Mesendoderm (in vitro differentiated cells): ENCODE measurements at regions not wholly inside any gene's neighbourhood (a gene's known extent, or its start where the extent isn't known, plus 50 kb on each side); places are given as distances from the start of the nearest gene placed in this dataset.
A peak's percentile ranks its signal among the peaks of the same experiment; 100 is the strongest.

Experiments
- DNase-seq: peaks from one replicate; pipeline ENCODE4 v3.0.0; 2013
- H2AK5ac ChIP-seq: 2 replicates; pipeline ENCODE4 v1.6.1; 2013; ENCODE audit warnings: low read length, inconsistent platforms
- H2BK120ac ChIP-seq: 2 replicates; pipeline ENCODE4 v1.6.1; 2013; ENCODE audit warnings: low read depth, mild to moderate bottlenecking, low read length, moderate library complexity, mixed read lengths
- H2BK15ac ChIP-seq: replicated peaks from 2 replicates; pipeline ENCODE4 v1.6.1; 2013; ENCODE audit warnings: low read depth, mild to moderate bottlenecking, moderate library complexity
- H2BK5ac ChIP-seq: 2 replicates; pipeline ENCODE4 v1.6.1; 2013; ENCODE audit warnings: low read length, inconsistent platforms
- H3K18ac ChIP-seq: 2 replicates; pipeline ENCODE4 v1.6.1; 2013; ENCODE audit warnings: mild to moderate bottlenecking, low read length, mixed read lengths
- H3K23ac ChIP-seq: one replicate; pipeline ENCODE4 v1.6.1; 2013; ENCODE audit warnings: low read length
- H3K27ac ChIP-seq: 2 replicates; pipeline ENCODE4 v1.5.1; 2013; ENCODE audit warnings: low read depth, mild to moderate bottlenecking, inconsistent platforms, low read length, moderate library complexity
- H3K27me3 ChIP-seq: 2 replicates; pipeline ENCODE4 v1.6.1; 2013; ENCODE audit warnings: low read length, control low read depth, mild to moderate bottlenecking, inconsistent platforms; ENCODE audit not compliant: insufficient read depth, poor library complexity
- H3K36me3 ChIP-seq: 2 replicates; pipeline ENCODE4 v1.6.1; 2013; ENCODE audit warnings: low read length, inconsistent platforms; ENCODE audit not compliant: control insufficient read depth, insufficient read depth
- H3K4ac ChIP-seq: one replicate; pipeline ENCODE4 v1.6.1; 2013; ENCODE audit warnings: low read depth, mild to moderate bottlenecking, low read length, moderate library complexity
- H3K4me1 ChIP-seq: 2 replicates; pipeline ENCODE4 v1.6.1; 2013; ENCODE audit warnings: low read depth, low read length, inconsistent platforms; ENCODE audit not compliant: control insufficient read depth
- H3K4me2 ChIP-seq: 2 replicates; pipeline ENCODE4 v1.6.1; 2013; ENCODE audit warnings: low read length
- H3K4me3 ChIP-seq: 2 replicates; pipeline ENCODE4 v1.5.1; 2013; ENCODE audit warnings: mild to moderate bottlenecking, low read length
- H3K56ac ChIP-seq: one replicate; pipeline ENCODE4 v1.6.1; 2013; ENCODE audit warnings: low read length
- H3K79me1 ChIP-seq: 2 replicates; pipeline ENCODE4 v1.6.1; 2013; ENCODE audit warnings: low read length, inconsistent platforms
- H3K79me2 ChIP-seq: 2 replicates; pipeline ENCODE4 v1.6.1; 2013; ENCODE audit warnings: mild to moderate bottlenecking, low read length; ENCODE audit not compliant: control insufficient read depth, insufficient read depth
- H3K9ac ChIP-seq: 2 replicates; pipeline ENCODE4 v1.6.1; 2013; ENCODE audit warnings: low read length, inconsistent platforms
- H4K5ac ChIP-seq: one replicate; pipeline ENCODE4 v1.6.1; 2013; ENCODE audit warnings: low read length
- H4K8ac ChIP-seq: one replicate; pipeline ENCODE4 v1.6.1; 2013; ENCODE audit warnings: low read depth, mild to moderate bottlenecking, control low read depth, low read length, moderate library complexity
- WGBS: extraction: QIAGEN DNeasy Blood & Tissue Kit; methylation state at CpG from one replicate; pipeline ENCODE4 v1.1.7; 2013; ENCODE audit warnings: low lambda C conversion rate, missing lambda C conversion rate; ENCODE audit not compliant: insufficient coverage; ENCODE audit errors: extremely low coverage; 5-methylcytosine and 5-hydroxymethylcytosine counted together

DNA sequence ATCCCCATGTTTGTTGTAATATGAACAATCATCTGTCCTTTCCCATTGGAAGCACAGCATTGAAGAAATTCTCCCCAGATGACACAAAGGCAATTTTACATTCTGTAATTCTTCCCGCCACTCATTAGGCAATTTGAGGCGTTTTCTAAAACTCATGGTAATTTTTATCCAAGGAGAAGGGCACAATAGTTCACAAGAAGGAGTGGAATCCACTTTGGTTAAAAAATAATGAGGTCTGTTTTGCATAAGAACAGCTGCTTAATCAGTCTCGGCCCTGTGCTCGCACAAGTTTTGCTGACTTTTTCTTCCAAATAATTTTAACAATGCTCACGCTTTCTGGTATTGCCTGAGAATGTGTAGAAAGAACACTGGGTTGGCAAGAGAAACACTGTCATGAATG, 94.0 kb downstream of the CAVIN4 start:
- no CpG with 5 or more reads among the region's 5 CpGs for WGBS
- Histone ChIP-seq H3K27me3 (no peaks in the 10 kb centered on the region), H3K4me1 (peaks cover 9% of the 10 kb centered on the region), H3K23ac (no peak overlapping the region), H2BK5ac (no peak overlapping the region), H3K4me2 (no peak overlapping the region), H2BK15ac (no peak overlapping the region), H4K5ac (no peak overlapping the region), H3K4me3 (no peak overlapping the region), H3K56ac (no peak overlapping the region), H3K18ac (no peak overlapping the region), H4K8ac (no peak overlapping the region), H3K4ac (no peak overlapping the region), H3K27ac (peak overlapping the region; percentile 51), H3K9ac (no peak overlapping the region), H3K79me2 (no peaks in the 10 kb centered on the region), H2BK120ac (no peak overlapping the region), H3K36me3 (no peaks in the 10 kb centered on the region), H2AK5ac (no peak overlapping the region), H3K79me1 (no peaks in the 10 kb centered on the region)
- DNase-seq = no peak

DNA sequence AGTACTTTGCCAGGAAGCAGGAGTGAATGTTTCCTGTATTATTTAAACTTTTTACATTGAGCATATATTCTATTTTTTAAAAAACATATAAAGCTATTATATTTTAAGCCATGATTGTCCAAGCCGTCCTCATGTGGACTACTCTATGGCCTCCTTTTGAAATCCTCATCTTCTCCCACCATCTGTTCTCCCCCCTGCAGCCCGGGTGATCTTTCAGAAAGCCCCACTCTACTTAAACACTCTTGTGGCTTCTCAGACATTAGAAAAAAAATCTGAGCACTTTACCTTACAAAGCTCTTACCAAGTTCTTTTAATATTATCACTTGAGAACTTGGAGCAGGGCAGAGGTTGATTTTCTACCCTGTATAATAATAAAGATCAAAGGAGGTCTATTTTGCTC, 95.4 kb downstream of the CAVIN4 start:
- Histone ChIP-seq H3K79me2 (no peaks in the 10 kb centered on the region), H2BK120ac (no peak overlapping the region), H4K5ac (no peak overlapping the region), H3K4me2 (no peak overlapping the region), H3K27me3 (no peaks in the 10 kb centered on the region), H2BK5ac (no peak overlapping the region), H4K8ac (no peak overlapping the region), H3K18ac (peak overlapping the region; percentile 20), H2BK15ac (no peak overlapping the region), H3K4ac (no peak overlapping the region), H3K36me3 (no peaks in the 10 kb centered on the region), H2AK5ac (no peak overlapping the region), H3K4me3 (no peak overlapping the region), H3K27ac (no peak overlapping the region), H3K56ac (no peak overlapping the region), H3K79me1 (no peaks in the 10 kb centered on the region), H3K9ac (no peak overlapping the region), H3K23ac (no peak overlapping the region), H3K4me1 (peaks cover 9% of the 10 kb centered on the region)
- no peak for DNase-seq
- WGBS = no CpG with 5 or more reads among the region's 2 CpGs

DNA sequence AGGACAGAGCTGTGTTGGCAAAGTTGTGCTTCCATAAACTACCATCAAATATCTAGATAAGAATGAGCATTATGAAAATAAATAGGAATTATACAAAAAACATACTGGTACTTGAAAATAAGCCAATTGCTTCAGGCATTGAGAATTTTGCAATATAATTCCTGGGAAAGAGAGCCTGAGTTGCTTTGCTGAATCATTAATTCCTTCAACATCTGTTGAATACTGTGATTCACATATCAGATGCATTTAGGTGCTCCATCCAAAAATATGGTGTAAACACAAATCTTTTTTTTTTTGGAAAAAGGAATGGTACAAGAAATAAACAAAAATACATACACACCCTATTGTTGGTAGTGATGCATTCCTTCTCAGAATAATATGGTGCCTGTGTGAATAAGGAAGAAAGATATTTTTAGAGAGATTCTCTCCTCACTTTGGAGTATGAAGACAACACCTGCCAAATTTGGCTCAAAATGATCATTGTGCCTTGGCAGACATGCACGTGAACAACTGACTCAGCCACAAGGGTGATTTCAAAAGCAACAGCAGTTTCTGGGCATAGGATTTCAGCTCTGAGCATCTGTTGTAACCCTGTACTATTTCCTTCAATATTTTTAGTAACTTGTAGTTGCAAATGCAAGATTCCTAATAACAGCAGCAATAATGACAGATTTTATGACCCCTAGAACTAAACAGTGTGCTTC, 96.7 kb downstream of the CAVIN4 start:
- Histone ChIP-seq H4K5ac (no peak overlapping the region), H3K9ac (no peak overlapping the region), H3K18ac (no peak overlapping the region), H2AK5ac (no peak overlapping the region), H3K79me2 (no peaks in the 10 kb centered on the region), H3K4me2 (no peak overlapping the region), H3K4ac (no peak overlapping the region), H2BK5ac (no peak overlapping the region), H3K23ac (no peak overlapping the region), H3K36me3 (no peaks in the 10 kb centered on the region), H3K4me3 (no peak overlapping the region), H4K8ac (no peak overlapping the region), H3K4me1 (peaks cover 9% of the 10 kb centered on the region), H2BK120ac (no peak overlapping the region), H3K27me3 (no peaks in the 10 kb centered on the region), H3K27ac (no peak overlapping the region), H3K79me1 (no peaks in the 10 kb centered on the region), H3K56ac (no peak overlapping the region), H2BK15ac (no peak overlapping the region)
- DNase-seq = no peak
- WGBS = no CpG with 5 or more reads among the region's 1 CpG

DNA sequence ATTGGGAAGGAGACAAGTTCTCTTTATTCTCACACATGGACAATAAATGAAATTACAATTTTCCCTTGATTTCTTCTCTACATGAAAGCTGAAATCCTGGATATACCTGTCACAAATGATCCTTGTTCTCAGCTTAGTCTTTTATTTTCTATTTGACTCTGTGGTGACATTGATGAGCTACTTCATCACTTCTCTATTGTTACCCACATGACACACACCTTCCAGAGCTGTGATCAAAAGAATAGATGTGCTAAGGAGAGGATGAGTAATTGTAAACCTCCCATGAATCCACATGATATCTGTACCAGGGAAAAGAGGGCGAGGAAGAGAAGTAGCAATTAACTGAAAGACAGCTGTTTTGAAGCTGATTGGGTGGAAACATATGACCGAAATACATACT, 102.0 kb downstream of the CAVIN4 start:
- Histone ChIP-seq H4K5ac (no peak overlapping the region), H3K4me1 (no peaks in the 10 kb centered on the region), H3K23ac (no peak overlapping the region), H3K4me3 (no peak overlapping the region), H3K79me1 (no peaks in the 10 kb centered on the region), H3K36me3 (no peaks in the 10 kb centered on the region), H2BK5ac (no peak overlapping the region), H3K4me2 (no peak overlapping the region), H2BK120ac (no peak overlapping the region), H3K79me2 (no peaks in the 10 kb centered on the region), H3K18ac (no peak overlapping the region), H3K9ac (no peak overlapping the region), H4K8ac (no peak overlapping the region), H3K56ac (no peak overlapping the region), H3K4ac (no peak overlapping the region), H3K27me3 (no peaks in the 10 kb centered on the region), H2AK5ac (no peak overlapping the region), H2BK15ac (no peak overlapping the region), H3K27ac (no peak overlapping the region)
- DNase-seq = no peak
- WGBS = no CpG with 5 or more reads among the region's 2 CpGs

DNA sequence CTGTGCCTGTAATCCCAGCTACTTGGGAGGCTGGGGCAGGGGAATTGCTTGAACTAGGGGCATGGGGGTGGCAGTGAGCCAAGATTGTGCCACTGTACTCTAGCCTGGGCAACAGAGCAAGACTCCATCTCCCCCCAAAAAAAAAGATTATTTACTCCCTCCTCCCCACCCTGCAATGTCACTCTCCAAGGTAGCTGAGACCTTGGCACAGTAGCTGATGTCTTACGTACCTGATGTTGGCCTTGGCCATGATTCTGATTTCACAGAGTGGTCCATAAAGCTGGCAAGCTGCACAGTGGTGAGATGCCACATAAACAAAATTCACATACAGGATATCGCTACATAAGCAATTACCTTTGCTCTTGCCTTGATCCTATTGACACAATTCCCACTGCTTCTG, 108.5 kb downstream of the CAVIN4 start:
- H3K4me2 ChIP-seq = no peak overlapping the region
- no peak overlapping the region for H2BK5ac ChIP-seq
- no peak overlapping the region for H3K9ac ChIP-seq
- no peak overlapping the region for H3K56ac ChIP-seq
- H3K79me1 ChIP-seq = no peaks in the 10 kb centered on the region
- no peaks in the 10 kb centered on the region for H3K36me3 ChIP-seq
- H3K79me2 ChIP-seq = no peaks in the 10 kb centered on the region
- H4K8ac ChIP-seq = no peak overlapping the region
- no peak overlapping the region for H3K4me3 ChIP-seq
- H2BK120ac ChIP-seq = no peak overlapping the region
- no peak overlapping the region for H3K4ac ChIP-seq
- no peak overlapping the region for H3K23ac ChIP-seq
- DNase-seq = no peak
- no peak overlapping the region for H3K27ac ChIP-seq
- WGBS = no CpG with 5 or more reads among the region's 2 CpGs
- no peak overlapping the region for H4K5ac ChIP-seq
- no peak overlapping the region for H2AK5ac ChIP-seq
- H3K27me3 ChIP-seq = no peaks in the 10 kb centered on the region
- H2BK15ac ChIP-seq = no peak overlapping the region
- H3K4me1 ChIP-seq = no peaks in the 10 kb centered on the region
- no peak overlapping the region for H3K18ac ChIP-seq

DNA sequence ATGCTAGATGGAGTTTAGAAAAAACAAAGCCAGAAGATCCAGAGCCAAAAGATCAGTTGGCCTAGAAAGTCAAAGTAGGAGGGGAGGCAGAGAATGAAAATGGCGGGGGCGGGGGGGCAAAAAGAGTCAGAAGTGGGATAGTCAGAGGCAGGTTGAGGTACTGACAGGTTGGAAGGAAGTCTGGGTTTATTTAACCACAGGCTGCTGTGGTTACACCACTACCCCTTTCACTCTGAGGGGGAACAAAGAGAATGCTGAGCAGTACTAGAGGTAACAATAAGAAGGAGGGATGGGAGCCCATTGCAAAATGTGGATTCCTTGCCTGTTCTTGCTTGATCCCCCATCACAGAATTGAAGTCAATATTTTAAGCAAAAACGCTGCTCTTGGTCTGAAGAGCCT, 111.8 kb downstream of the CAVIN4 start:
- Histone ChIP-seq H2BK15ac (no peak overlapping the region), H4K5ac (no peak overlapping the region), H4K8ac (no peak overlapping the region), H3K9ac (no peak overlapping the region), H3K56ac (no peak overlapping the region), H3K27me3 (no peaks in the 10 kb centered on the region), H3K36me3 (no peaks in the 10 kb centered on the region), H3K23ac (no peak overlapping the region), H2AK5ac (no peak overlapping the region), H3K4me2 (no peak overlapping the region), H3K4me1 (no peaks in the 10 kb centered on the region), H2BK120ac (no peak overlapping the region), H2BK5ac (no peak overlapping the region), H3K4ac (no peak overlapping the region), H3K27ac (no peak overlapping the region), H3K79me2 (no peaks in the 10 kb centered on the region), H3K79me1 (no peaks in the 10 kb centered on the region), H3K4me3 (no peak overlapping the region), H3K18ac (no peak overlapping the region)
- WGBS = no CpG with 5 or more reads among the region's 3 CpGs
- DNase-seq = no peak
